ENCODE measurements at regions not wholly inside any gene's neighbourhood (a gene's known extent, or its start where the extent isn't known, plus 50 kb on each side); places are given as distances from the start of the nearest gene placed in this dataset.

GRCh38 chr15:87704276-87704675, 552.3 kb downstream of the NTRK3 start:
- TF ChIP-seq CTCF (conservative IDR thresholded peaks at IDR 0.05): no peak
- no peak for TF ChIP-seq ZFX (IDR thresholded peaks at IDR 0.05)

Data from C4-2B (cell line).